HPDE6-E6E7 (cell line): ENCODE measurements at regions not wholly inside any gene's neighbourhood (a gene's known extent, or its start where the extent isn't known, plus 50 kb on each side); places are given as distances from the start of the nearest gene placed in this dataset.

Experiments used
- DNase-seq: peaks from one replicate; pipeline ENCODE4 v3.0.0; 2011; ENCODE audit warnings: missing footprints; ENCODE audit errors: extremely low spot score

GRCh38 chr6:119545245-119545644, 195.7 kb upstream of the MAN1A1 start:
- DNase-seq: no peak

GRCh38 chr6:119544325-119545175, 195.0 kb upstream of the MAN1A1 start:
- DNase-seq: no peak

DNA sequence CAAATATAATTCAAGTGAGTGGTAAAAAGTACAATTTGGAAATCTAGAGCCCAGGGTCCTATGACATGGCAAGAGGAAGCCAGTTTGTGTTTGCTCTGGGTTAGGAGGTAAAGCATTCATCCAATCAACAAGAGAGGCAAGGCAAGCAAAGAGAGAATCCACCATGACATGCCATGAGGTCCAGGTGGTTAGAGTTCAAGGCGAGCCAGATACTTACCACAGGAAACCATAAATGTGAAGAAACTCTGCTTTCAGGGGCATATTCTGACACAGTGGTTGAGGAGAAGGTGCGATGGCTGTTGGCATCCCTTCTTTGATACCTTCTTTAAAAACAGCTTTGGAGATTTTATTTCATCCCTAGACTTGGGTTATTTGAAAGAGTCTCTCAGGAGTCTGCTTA, 193.8 kb upstream of the MAN1A1 start:
- DNase-seq: no peak

- DNase-seq: no peak
Observed at GRCh38 chr6:119542037-119542436, 192.5 kb upstream of the MAN1A1 start.

DNA sequence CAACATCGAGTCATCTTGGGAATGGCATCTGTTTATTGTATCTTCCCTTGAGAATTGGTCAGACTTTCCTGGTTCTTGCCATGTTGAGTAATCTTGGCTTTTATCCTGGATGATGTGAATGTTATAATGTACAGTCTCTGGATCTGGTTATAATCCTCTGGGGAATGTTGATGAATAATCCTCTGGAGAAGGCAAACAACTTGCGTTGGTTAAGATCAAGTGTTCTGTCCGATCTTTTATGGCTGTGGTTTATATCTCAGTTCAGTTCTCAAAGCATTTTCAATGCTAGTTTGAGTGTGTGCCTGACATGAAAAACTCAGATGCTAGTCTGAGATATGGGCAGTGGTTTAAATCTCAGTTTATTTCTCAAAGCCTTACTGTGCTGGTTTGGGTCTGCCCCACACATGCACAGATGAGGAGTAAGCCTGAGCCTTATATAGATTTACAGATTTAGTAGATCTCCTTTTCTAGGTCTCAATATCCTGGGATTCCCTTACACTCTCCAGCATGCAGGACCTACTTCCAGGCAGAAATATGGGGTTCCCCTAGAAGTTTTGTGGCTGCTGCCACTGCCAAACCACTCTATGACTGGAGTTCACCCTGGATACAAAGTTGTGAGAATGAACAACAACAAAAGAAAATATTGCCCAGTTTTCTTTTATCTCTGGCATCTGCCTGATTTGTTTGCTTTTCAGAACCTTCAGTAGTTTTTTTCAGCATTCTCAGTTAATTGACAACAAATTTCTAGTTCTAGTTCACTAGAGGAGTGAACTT, 191.8 kb upstream of the MAN1A1 start:
- DNase-seq: peak; percentile 5

DNA sequence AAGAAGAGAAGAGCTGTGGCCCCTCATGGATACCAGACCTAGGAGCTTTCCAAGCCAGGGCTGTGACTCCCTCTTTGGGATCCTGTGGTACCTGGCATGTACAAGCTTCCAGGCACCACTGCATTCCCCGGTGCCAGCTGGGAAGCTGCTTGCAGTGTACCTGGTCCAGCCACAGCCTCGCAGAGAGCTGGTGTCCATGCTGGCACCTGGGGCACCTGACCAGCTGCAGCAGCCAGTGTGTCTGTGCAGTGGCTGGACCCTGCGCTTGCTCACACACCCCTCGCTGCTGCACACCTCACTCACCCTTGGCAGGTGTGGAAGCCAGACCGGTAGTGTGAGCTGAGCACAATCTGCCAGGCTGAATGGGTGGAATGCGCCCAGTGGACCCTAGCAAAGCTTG, 190.9 kb upstream of the MAN1A1 start:
- DNase-seq: no peak

DNA sequence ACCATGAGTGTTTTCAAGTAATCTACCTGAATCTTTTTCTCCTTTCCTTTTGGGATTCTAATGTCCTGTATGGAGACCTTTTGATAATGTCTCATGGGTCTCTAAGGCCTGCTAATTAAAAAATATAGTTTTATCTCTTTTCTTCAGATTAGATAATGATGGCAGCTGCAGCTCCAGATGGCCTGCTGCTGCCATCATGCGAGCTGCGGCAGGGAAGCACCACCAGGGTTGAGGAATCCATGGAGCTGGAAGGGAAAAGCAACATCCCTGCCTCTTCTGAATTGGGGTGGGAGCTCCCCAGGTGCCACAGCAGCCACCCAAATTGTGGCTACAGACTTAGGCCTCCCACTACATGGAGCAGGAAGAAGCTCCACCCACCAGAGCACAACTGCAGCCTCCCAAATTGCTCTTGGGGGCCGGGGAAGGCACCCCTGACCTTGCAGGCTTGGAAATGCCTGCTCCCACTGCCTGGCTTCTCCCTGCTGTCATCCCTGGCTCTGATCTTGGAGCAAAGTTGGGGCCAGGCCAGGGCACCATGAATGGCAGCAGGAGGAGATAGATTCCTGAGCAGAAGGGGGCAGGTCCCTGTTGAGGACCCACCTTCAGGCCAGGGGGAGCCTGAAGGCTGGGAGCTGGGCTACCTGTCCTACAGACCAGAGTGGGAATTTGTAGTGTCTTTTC, 189.6 kb upstream of the MAN1A1 start:
- DNase-seq: no peak

GRCh38 chr6:119536666-119537065, 187.1 kb upstream of the MAN1A1 start:
- DNase-seq: no peak

DNA sequence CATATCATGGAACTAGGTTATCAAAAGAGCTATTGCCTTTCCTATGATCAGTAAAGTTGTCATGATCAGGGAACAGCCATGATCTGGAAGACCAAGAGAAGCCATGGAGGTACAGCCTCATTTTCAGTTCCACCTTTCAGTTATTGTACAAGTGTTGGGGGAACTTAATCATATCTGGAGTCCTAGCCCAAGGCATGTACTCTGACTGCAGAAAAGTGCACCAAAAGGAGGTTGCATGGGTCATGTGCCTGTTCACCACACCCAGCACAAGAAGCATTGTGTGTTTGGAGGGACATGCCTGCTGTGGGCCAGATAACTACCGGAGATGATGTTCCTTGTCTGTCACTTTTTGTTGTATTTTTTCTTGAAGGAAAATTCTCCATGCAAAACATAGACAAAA, 185.8 kb upstream of the MAN1A1 start:
- no peak for DNase-seq

DNA sequence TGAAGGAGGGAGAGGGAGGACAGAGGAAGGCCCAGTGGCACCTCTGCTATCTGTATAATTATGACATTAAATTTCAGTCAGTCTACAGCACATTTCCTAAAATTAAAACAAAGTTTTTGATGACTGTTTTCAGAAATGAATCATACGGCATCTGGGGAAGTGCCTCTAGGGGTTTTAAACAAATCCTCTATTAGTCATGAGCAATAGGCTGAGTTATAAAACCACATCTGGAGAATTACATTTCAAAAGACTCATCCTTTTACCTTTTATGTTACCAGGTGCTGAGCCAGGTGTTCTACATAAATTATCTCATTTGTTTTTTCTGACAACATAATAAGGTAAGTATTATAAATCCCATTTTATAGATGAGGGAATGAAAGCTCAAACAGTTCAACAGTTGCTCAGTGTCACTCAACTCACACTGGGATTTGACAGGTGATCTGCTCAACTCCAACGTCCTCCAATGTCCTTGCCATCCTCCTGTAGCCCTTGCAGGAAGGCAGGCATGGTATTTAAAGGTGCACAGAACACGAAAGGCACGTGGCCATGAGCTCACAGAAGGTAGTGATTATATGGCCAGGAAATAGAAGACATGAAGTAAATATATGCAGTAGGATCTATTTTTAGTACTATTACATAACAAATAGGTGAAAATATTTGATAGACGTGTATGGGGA, 184.2 kb upstream of the MAN1A1 start:
- peak; percentile 66 for DNase-seq

DNA sequence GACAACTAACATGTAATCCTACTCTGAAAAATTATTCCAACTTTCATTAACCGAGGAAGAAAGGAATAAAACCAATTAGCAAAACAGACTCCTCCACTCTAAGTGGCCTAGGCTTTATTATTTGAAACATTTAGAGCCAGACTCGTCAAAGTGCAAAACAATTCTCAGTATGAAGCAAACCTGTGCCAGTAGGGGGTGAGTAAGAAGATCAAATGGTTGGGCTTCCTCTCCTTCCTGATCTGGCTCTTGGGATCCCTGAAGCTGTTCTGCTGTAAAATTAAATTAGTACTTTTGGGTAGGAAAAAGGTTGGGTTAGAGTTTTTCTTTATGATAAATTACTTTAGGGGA, 177.6 kb upstream of the MAN1A1 start:
- no peak for DNase-seq

DNA sequence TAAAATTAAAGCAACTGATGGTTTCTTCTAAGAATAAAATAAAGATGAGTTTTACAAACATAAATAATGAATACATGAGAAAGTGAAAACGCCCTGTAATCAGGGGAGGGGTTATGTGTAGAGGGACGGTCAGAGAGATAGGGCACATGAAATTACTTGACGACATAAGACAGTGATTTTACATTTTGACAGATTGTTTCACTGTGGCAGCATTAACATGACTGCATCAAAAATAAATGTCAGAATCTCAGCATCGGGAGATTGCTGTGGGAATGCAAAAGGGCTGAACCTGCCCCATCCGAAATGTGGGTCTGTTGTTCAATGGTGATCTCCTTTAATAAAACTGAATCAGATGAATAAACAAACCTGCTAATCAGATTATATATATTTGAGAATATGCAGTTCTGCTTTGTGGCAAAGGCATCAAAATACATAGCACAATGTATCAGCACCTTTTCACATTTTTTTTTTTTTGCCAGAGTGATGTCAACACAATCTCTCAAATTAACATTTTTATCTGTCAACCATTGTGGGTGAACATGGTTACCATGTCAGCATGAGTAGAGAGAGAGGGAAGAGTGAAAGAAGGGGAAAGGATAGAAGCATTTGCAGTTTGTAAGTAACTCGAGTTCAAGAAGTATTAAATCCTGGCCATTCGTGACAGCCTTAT, 177.1 kb upstream of the MAN1A1 start:
- no peak for DNase-seq

GRCh38 chr6:119524410-119524809, 174.8 kb upstream of the MAN1A1 start:
- no peak for DNase-seq

DNA sequence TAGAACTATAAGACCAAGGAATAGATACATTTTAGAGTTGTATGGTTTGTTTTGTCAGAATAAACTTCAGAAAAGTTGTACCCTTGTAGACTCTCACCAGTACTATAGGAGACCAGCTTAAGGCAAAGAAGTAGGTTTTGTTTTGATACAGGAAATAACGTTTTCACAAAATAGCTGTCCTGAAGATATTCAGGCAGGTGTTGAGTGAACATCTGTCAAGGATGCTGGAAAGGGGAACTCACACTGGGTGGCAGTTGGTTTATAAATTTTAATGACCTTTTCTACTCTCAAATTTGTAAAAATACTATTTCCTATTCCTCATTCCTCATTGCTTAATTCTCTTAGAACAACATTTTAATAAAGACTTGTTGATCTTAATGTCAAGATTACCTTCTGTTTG, 174.0 kb upstream of the MAN1A1 start:
- no peak for DNase-seq

GRCh38 chr6:119521251-119521650, 171.7 kb upstream of the MAN1A1 start:
- DNase-seq: no peak

GRCh38 chr6:119517428-119517827, 167.9 kb upstream of the MAN1A1 start:
- no peak for DNase-seq

DNA sequence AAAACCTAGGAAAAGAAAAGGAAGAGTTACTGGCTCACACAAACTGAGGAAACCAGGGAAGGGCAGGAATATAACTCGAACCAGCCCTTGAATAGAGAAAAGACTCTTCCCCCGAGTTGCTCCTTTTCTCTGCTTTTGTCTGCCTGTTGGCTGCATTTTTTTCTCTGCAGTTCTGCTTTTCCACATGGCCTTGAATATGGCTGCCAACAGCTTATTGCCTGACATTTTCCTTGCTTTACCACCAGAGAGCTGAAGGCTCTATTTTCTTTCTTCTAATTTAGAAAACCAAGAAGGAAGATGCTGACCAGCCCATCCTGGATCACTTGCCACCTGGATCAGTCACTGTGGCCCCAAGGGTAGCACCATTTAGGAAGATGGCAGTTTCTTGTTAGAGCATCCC, 164.8 kb upstream of the MAN1A1 start:
- DNase-seq: no peak

GRCh38 chr6:119511024-119511423, 161.5 kb upstream of the MAN1A1 start:
- DNase-seq: no peak

DNA sequence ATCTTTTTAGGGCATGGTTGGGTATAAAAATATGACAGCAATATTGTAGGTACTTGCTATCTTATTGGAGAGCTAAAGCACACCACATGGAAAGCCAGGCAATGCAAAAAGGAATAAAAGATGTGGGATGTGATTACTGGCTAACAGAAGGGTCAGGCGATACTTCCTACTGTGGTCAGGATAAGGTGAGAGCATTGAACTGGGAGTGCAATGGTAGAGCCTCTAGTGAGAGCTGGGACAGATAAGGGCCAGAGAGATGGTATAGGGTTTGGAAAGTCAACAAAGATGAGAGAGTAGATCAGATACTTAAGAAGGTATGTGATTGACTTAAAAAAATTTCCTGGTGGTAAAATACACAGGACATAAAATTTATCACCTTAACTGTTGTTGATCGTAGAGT, 160.7 kb upstream of the MAN1A1 start:
- DNase-seq: no peak

GRCh38 chr6:119506631-119507174, 157.1 kb upstream of the MAN1A1 start:
- DNase-seq: no peak

GRCh38 chr6:119501798-119502483, 152.4 kb upstream of the MAN1A1 start:
- DNase-seq: no peak
